Duodenal mucosa (tissue), 2 donors: ENCODE measurements at regions not wholly inside any gene's neighbourhood (a gene's known extent, or its start where the extent isn't known, plus 50 kb on each side); places are given as distances from the start of the nearest gene placed in this dataset.

Experiments used
- H3K27ac ChIP-seq: one replicate; pipeline ENCODE4 v1.7.0; 2013; ENCODE audit warnings: low read depth, low read length
- H3K27me3 ChIP-seq, 2 donors: one replicate each; pipeline ENCODE4 v1.7.0; 2013; ENCODE audit warnings: low read length in 2 of 2, control low read depth in 1 of 2; ENCODE audit not compliant: insufficient read depth in 2 of 2, control insufficient read depth in 1 of 2
- H3K36me3 ChIP-seq, 2 donors: one replicate each; pipeline ENCODE4 v1.7.0; 2013; ENCODE audit warnings: low read length in 2 of 2, control low read depth in 1 of 2; ENCODE audit not compliant: insufficient read depth in 2 of 2, control insufficient read depth in 1 of 2
- H3K4me1 ChIP-seq, 2 donors: one replicate each; pipeline ENCODE4 v1.7.0; 2013; ENCODE audit warnings: low read length in 2 of 2, control low read depth in 1 of 2; ENCODE audit not compliant: insufficient read depth in 2 of 2, control insufficient read depth in 1 of 2
- H3K4me3 ChIP-seq, 2 donors: one replicate each; pipeline ENCODE4 v1.7.0; 2013; ENCODE audit warnings: low read length in 2 of 2, low read depth in 1 of 2
- H3K9ac ChIP-seq, 2 donors: one replicate each; pipeline ENCODE4 v1.7.0; 2013; ENCODE audit warnings: low read length in 2 of 2, low read depth in 1 of 2
- H3K9me3 ChIP-seq, 2 donors: one replicate each; pipeline ENCODE4 v1.7.0; 2013; ENCODE audit warnings: low read length in 2 of 2, control low read depth in 1 of 2; ENCODE audit not compliant: control insufficient read depth in 1 of 2

GRCh38 chr2:88253997-88254396 is 83.9 kb downstream of the THNSL2 start:
- Histone ChIP-seq H3K9me3 (no peaks in the 10 kb centered on the region), H3K4me1 (no peaks in the 10 kb centered on the region), H3K4me3 (no peak overlapping the region), H3K27ac (no peak overlapping the region), H3K9ac (no peak overlapping the region), H3K36me3 (no peaks in the 10 kb centered on the region), H3K27me3 (no peaks in the 10 kb centered on the region)

GRCh38 chr2:88253375-88253774 is 83.2 kb downstream of the THNSL2 start:
- Histone ChIP-seq H3K4me3 (no peak overlapping the region), H3K36me3 (no peaks in the 10 kb centered on the region), H3K27ac (no peak overlapping the region), H3K9me3 (no peaks in the 10 kb centered on the region), H3K27me3 (no peaks in the 10 kb centered on the region), H3K4me1 (no peaks in the 10 kb centered on the region), H3K9ac (no peak overlapping the region)

- H3K27me3 ChIP-seq, result no peaks in the 10 kb centered on the region
- no peak overlapping the region for H3K9ac ChIP-seq
- H3K36me3 ChIP-seq, result no peaks in the 10 kb centered on the region
- no peak overlapping the region for H3K27ac ChIP-seq
- H3K4me1 ChIP-seq, result no peaks in the 10 kb centered on the region
- no peak overlapping the region for H3K4me3 ChIP-seq
- H3K9me3 ChIP-seq, result no peaks in the 10 kb centered on the region
Observed at GRCh38 chr2:88252646-88253045, 82.5 kb downstream of the THNSL2 start.

GRCh38 chr2:88252111-88252510 is 82.0 kb downstream of the THNSL2 start:
- Histone ChIP-seq H3K9me3 (no peaks in the 10 kb centered on the region), H3K27me3 (no peaks in the 10 kb centered on the region), H3K4me1 (no peaks in the 10 kb centered on the region), H3K27ac (no peak overlapping the region), H3K36me3 (no peaks in the 10 kb centered on the region), H3K4me3 (no peak overlapping the region), H3K9ac (no peak overlapping the region)

GRCh38 chr2:88250404-88250803 is 80.3 kb downstream of the THNSL2 start:
- H3K27ac ChIP-seq, result no peak overlapping the region
- no peak overlapping the region for H3K9ac ChIP-seq
- H3K9me3 ChIP-seq, result no peaks in the 10 kb centered on the region
- H3K36me3 ChIP-seq, result no peaks in the 10 kb centered on the region
- no peaks in the 10 kb centered on the region for H3K4me1 ChIP-seq
- H3K4me3 ChIP-seq, result no peak overlapping the region
- no peaks in the 10 kb centered on the region for H3K27me3 ChIP-seq

- Histone ChIP-seq H3K9me3 (no peaks in the 10 kb centered on the region), H3K9ac (no peak overlapping the region), H3K36me3 (no peaks in the 10 kb centered on the region), H3K27ac (no peak overlapping the region), H3K4me1 (no peaks in the 10 kb centered on the region), H3K27me3 (no peaks in the 10 kb centered on the region), H3K4me3 (no peak overlapping the region)
Observed at GRCh38 chr2:88248280-88248828, 78.2 kb downstream of the THNSL2 start.

GRCh38 chr2:88247531-88247930 is 77.4 kb downstream of the THNSL2 start:
- no peaks in the 10 kb centered on the region for H3K4me1 ChIP-seq
- no peaks in the 10 kb centered on the region for H3K36me3 ChIP-seq
- H3K9ac ChIP-seq, result no peak overlapping the region
- no peaks in the 10 kb centered on the region for H3K27me3 ChIP-seq
- H3K27ac ChIP-seq, result no peak overlapping the region
- H3K9me3 ChIP-seq, result no peaks in the 10 kb centered on the region
- H3K4me3 ChIP-seq, result no peak overlapping the region

GRCh38 chr2:88245109-88245508 is 75.0 kb downstream of the THNSL2 start:
- Histone ChIP-seq H3K27ac (no peak overlapping the region), H3K4me1 (no peaks in the 10 kb centered on the region), H3K9me3 (no peaks in the 10 kb centered on the region), H3K36me3 (no peaks in the 10 kb centered on the region), H3K4me3 (no peak overlapping the region), H3K9ac (no peak overlapping the region), H3K27me3 (peaks cover 0 to 2% of the 10 kb centered on the region in 2 donors)

GRCh38 chr2:88239781-88240180 is 69.6 kb downstream of the THNSL2 start:
- Histone ChIP-seq H3K27me3 (peaks cover 0 to 2% of the 10 kb centered on the region in 2 donors), H3K9ac (no peak overlapping the region), H3K4me3 (no peak overlapping the region), H3K27ac (no peak overlapping the region), H3K9me3 (no peaks in the 10 kb centered on the region), H3K36me3 (no peaks in the 10 kb centered on the region), H3K4me1 (no peaks in the 10 kb centered on the region)

GRCh38 chr2:88236666-88237065 is 66.5 kb downstream of the THNSL2 start:
- no peaks in the 10 kb centered on the region for H3K9me3 ChIP-seq
- H3K36me3 ChIP-seq, result no peaks in the 10 kb centered on the region
- H3K4me1 ChIP-seq, result no peaks in the 10 kb centered on the region
- H3K27me3 ChIP-seq, result peaks cover 0 to 2% of the 10 kb centered on the region in 2 donors
- no peak overlapping the region for H3K27ac ChIP-seq
- H3K4me3 ChIP-seq, result no peak overlapping the region
- H3K9ac ChIP-seq, result no peak overlapping the region
